Activated naive CD4-positive, alpha-beta T cell treated with anti-CD3 and anti-CD28 coated beads, Interleukin-2, amount 50 U/mL, for 24 hours (primary cell): ENCODE measurements at regions not wholly inside any gene's neighbourhood (a gene's known extent, or its start where the extent isn't known, plus 50 kb on each side); places are given as distances from the start of the nearest gene placed in this dataset.
"Not testable (repeated sequence)": the region's sequence is repeated elsewhere in the genome, so short reads cannot be mapped to it uniquely, and the experiment has no call there.

Source experiments
- H3K27ac Mint-ChIP-seq: one replicate; pipeline ENCODE4 v1.8.0; 2021; ENCODE audit warnings: mild to moderate bottlenecking, mixed read lengths
- H3K27me3 Mint-ChIP-seq: one replicate; pipeline ENCODE4 v1.8.0; 2021; ENCODE audit warnings: mixed read lengths
- H3K36me3 Mint-ChIP-seq: one replicate; pipeline ENCODE4 v1.8.0; 2021; ENCODE audit warnings: mixed read lengths
- H3K4me1 Mint-ChIP-seq: one replicate; pipeline ENCODE4 v1.8.0; 2021; ENCODE audit warnings: mixed read lengths
- H3K4me3 Mint-ChIP-seq: one replicate; pipeline ENCODE4 v1.8.0; 2021; ENCODE audit warnings: mild to moderate bottlenecking, mixed read lengths
- H3K9me3 Mint-ChIP-seq: one replicate; pipeline ENCODE4 v1.8.0; 2021; ENCODE audit warnings: mixed read lengths

GRCh38 chr7:140283472-140283871 is 106.7 kb upstream of the KDM7A start:
- no peaks in the 10 kb centered on the region for H3K9me3 Mint-ChIP-seq
- H3K4me3 Mint-ChIP-seq, result no peak overlapping the region
- no peaks in the 10 kb centered on the region for H3K27me3 Mint-ChIP-seq
- no peaks in the 10 kb centered on the region for H3K4me1 Mint-ChIP-seq
- no peak overlapping the region for H3K27ac Mint-ChIP-seq
- no peaks in the 10 kb centered on the region for H3K36me3 Mint-ChIP-seq

- Mint-ChIP-seq H3K36me3 (no peaks in the 10 kb centered on the region), H3K4me1 (no peaks in the 10 kb centered on the region), H3K4me3 (no peak overlapping the region), H3K27ac (no peak overlapping the region), H3K27me3 (no peaks in the 10 kb centered on the region), H3K9me3 (no peaks in the 10 kb centered on the region)
These were observed 105.2 kb upstream of the KDM7A start for GRCh38 chr7:140281960-140282359.

GRCh38 chr7:140281255-140281654 is 104.5 kb upstream of the KDM7A start:
- Mint-ChIP-seq H3K4me3 (no peak overlapping the region), H3K9me3 (no peaks in the 10 kb centered on the region), H3K27me3 (no peaks in the 10 kb centered on the region), H3K27ac (no peak overlapping the region), H3K4me1 (no peaks in the 10 kb centered on the region), H3K36me3 (no peaks in the 10 kb centered on the region)

DNA sequence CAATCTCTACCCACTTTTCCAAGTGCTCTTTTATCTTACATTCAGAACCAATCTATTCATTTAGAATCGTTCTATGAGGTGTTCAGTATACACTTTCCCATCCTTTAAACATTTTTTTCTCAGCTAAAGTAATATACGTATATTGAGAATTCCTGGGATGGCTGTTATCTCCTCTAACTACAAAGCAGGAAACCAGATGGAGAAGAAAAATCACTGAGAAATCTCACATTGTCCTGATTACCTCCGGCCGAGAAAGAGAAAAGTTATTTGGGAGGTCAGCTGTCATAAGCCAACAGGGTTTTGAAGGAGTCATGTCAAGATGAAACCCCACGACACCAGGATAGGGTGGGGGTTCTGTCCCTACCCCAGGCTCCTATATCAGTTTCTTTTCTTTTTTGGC is 99.2 kb upstream of the KDM7A start:
- H3K4me1 Mint-ChIP-seq, result no peaks in the 10 kb centered on the region
- no peak overlapping the region for H3K27ac Mint-ChIP-seq
- no peaks in the 10 kb centered on the region for H3K27me3 Mint-ChIP-seq
- no peaks in the 10 kb centered on the region for H3K9me3 Mint-ChIP-seq
- H3K4me3 Mint-ChIP-seq, result no peak overlapping the region
- H3K36me3 Mint-ChIP-seq, result no peaks in the 10 kb centered on the region

DNA sequence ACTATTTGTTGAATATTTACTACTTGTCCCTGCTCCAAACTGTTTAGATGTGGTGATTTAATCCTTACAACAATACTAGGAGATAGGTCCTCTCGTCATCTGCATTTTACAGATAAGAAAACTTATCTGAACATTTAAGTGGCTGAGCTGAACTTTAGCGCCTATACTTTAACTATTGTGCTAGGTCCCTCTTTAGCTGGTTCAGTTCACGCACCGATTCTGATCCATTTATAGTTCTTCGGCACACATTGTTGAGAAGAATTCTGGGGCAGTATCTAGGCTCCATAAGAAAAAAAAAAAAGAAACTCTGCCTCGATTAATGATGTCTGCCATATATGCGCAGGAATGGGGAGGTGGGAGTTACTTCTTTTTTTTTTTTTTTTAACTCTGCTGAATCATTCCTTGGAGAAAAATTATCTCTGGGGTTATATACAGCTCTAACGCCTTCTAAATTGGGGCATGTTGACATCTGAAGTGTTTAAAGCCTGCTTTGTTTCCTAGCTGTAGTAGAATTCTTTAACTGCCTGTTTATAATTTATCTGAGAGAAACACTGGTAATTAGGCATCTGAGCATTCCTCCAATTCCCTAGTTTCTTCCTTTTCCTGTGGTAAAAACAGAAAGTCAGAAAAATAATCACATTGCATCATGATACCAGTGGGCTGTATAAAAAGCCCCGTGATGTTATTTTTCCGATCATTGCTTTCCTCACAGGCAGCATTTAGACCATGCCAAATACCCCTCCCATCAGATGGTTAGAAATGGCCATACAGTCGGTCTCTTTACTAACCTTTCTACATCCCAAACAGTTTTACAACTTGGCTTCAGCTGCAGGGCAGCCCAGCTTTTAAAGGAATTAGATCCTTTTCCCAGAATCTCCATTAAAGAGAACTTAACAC is 98.5 kb upstream of the KDM7A start:
- Mint-ChIP-seq H3K9me3 (no peaks in the 10 kb centered on the region), H3K27me3 (no peaks in the 10 kb centered on the region), H3K4me1 (no peaks in the 10 kb centered on the region), H3K27ac (no peak overlapping the region), H3K4me3 (no peak overlapping the region), H3K36me3 (no peaks in the 10 kb centered on the region)

DNA sequence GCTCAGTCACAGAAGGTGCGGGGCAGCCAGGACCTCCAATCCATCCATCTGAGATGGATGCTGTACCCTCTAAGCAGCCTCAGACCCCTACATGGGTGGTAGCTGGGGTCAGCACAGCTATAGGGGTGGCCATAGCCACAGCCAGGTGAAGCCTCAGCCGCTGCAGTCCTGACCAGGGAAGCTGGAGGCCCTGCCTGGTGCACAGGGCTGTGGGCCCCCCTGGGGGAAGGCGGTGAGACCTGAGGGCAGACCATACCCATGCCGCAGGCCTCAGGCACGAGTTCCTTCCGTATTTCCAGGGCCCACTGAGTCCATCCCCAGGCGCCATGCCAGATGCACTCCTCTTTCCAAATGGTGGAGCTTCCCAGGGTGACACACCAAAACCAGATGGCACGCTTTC is 96.6 kb upstream of the KDM7A start:
- Mint-ChIP-seq H3K36me3 (no peaks in the 10 kb centered on the region), H3K27ac (peak overlapping the region; percentile 35), H3K9me3 (no peaks in the 10 kb centered on the region), H3K4me1 (peaks cover 10% of the 10 kb centered on the region), H3K4me3 (no peak overlapping the region), H3K27me3 (no peaks in the 10 kb centered on the region)

- not testable (repeated sequence) for H3K9me3 Mint-ChIP-seq, H3K36me3 Mint-ChIP-seq, H3K27ac Mint-ChIP-seq, H3K27me3 Mint-ChIP-seq, H3K4me3 Mint-ChIP-seq
- peaks cover 20% of the 10 kb centered on the region for H3K4me1 Mint-ChIP-seq
These were observed 94.8 kb upstream of the KDM7A start for GRCh38 chr7:140271643-140271968.

DNA sequence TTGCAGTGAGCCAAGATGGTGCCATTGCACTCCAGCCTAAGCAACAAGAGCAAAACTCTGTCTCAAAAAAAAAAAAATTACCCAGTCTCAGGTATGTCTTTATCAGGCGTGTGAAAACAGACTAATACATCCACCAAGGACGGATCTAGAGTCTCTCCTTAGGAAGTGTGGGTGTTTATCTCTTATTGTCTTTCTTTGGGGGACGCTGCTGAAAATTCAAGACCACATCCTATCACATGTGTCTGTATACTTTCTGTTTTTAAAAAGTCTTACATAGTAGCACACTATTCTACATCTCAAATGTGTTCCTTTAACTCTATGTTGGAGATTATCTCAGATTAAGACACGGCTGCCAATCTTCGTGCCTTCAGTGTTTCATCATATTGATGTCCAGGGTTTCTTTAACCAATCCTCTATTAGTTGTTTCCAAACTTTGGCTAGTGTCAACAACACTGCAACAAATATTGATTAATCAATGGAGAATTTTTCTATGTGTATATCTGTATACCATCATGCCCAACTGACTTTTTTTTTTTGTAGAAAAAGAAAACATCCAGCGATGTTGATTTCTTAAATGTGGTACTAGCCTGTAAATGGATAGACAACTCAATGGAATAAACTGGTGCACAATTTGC is 92.3 kb upstream of the KDM7A start:
- Mint-ChIP-seq H3K4me3 (peak overlapping the region; percentile 43), H3K27ac (peak overlapping the region; percentile 78), H3K4me1 (peaks cover 24% of the 10 kb centered on the region)

DNA sequence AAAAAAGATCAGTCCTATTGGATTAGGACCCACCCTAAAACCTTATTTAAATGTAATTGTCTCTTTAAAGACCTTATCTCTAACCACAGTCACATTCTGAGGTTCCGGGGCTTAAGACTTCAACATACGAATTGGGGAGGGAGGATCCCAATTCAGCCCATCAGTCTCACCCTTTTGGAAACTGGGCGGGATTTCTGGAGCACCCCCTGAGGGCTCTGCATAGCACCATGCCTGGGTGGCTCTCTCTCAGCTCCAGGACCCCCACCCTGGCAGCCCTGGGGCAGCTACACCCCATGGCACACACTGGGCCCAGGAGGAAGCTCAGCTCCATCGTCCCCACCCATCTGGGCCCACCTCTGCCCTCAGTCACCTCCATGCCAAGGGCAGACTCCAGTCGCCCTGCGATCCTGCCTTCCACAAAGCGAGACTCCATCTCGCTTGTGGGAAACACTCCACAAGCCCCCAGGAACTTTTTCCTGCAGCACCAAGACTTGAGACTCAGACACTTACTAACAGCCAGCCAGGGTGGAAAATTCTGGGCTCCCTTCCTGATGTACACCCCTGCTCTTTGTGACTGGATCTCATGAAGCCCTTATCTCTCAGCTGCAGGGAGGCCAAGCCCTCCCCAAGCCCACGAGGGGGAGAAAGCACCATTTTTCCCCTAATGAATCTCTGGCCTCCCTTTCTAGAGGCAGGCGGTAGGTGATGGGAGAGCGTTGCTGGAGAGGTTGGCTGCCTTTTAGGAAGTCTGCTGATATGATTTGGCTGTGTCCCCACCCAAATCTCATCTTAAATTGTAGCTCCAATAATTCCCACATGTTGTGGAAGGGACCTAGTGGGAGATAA is 90.8 kb upstream of the KDM7A start:
- Mint-ChIP-seq H3K4me1 (peaks cover 37% of the 10 kb centered on the region), H3K9me3 (no peaks in the 10 kb centered on the region), H3K36me3 (no peaks in the 10 kb centered on the region), H3K4me3 (no peak overlapping the region), H3K27me3 (no peaks in the 10 kb centered on the region), H3K27ac (no peak overlapping the region)

More for the DNA sequence above, 92.3 kb upstream of the KDM7A start:
- H3K9me3 Mint-ChIP-seq, result no peaks in the 10 kb centered on the region
- no peaks in the 10 kb centered on the region for H3K36me3 Mint-ChIP-seq
- H3K27me3 Mint-ChIP-seq, result no peaks in the 10 kb centered on the region

GRCh38 chr7:140263277-140263676 is 86.5 kb upstream of the KDM7A start:
- Mint-ChIP-seq H3K4me1 (peaks cover 59% of the 10 kb centered on the region), H3K27ac (peak overlapping the region; percentile 69), H3K36me3 (no peaks in the 10 kb centered on the region), H3K9me3 (no peaks in the 10 kb centered on the region), H3K4me3 (peak overlapping the region; percentile 51), H3K27me3 (no peaks in the 10 kb centered on the region)

DNA sequence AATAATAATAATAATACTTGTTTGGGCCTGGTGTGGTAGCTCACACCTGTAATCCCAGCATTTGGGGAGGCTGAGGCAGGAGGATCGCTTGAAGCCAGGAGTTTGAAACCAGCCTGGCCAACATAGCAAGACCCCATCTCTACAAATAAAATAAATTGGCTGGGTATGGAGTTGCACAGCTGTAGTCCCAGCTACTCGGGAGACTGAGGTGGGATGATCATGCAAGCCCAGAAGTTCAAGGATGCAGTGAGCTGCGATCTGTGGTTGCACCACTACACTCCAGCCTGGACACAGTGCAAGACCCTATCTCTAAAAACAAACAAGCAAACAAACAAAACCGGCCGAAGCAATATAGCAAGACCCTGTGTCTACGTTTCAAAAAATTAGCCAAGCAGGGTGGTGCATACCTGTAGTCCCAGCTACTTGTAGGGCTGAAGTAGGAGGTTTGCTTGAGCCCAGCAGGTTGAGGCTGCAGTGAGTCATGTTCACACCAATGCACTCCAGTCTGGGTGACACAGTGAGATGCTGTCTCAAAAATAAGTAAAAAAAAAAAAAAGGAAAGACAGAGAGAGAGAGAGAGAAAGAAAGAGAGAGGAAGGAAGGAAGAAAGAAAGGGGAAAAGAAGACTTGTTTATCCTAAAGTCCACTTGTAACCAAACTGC is 85.6 kb upstream of the KDM7A start:
- peaks cover 53% of the 10 kb centered on the region for H3K4me1 Mint-ChIP-seq
- no peaks in the 10 kb centered on the region for H3K27me3 Mint-ChIP-seq
- H3K36me3 Mint-ChIP-seq, result no peaks in the 10 kb centered on the region
- H3K9me3 Mint-ChIP-seq, result peaks cover under 1% of the 10 kb centered on the region
- peak overlapping the region; percentile 73 for H3K4me3 Mint-ChIP-seq
- H3K27ac Mint-ChIP-seq, result peak overlapping the region; percentile 94

- Mint-ChIP-seq H3K9me3 (peaks cover 4% of the 10 kb centered on the region), H3K4me1 (peaks cover 49% of the 10 kb centered on the region), H3K27me3 (no peaks in the 10 kb centered on the region), H3K4me3 (no peak overlapping the region), H3K36me3 (peaks cover 2% of the 10 kb centered on the region), H3K27ac (no peak overlapping the region)
These were observed 84.7 kb upstream of the KDM7A start for GRCh38 chr7:140261522-140261921.

DNA sequence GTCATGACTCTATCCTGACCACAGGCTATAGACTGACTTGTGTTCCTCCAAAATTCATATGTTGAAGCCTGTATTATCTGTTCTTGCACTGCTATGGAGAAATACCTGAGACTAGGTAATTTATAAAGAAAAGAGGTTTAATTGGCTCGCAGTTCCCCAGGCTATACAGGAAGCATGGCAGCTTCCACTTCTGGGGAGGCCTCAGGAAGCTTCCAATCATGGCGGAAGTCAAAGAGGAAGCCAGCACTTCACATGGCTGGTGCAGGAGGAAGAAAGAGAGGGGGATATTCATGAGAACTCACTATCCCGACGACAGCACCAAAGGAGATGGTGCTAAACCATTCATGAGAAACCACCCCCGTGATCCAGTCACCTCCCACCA is 84.3 kb upstream of the KDM7A start:
- Mint-ChIP-seq H3K4me3 (no peak overlapping the region), H3K27ac (no peak overlapping the region), H3K36me3 (peaks cover 2% of the 10 kb centered on the region), H3K27me3 (no peaks in the 10 kb centered on the region), H3K4me1 (peaks cover 49% of the 10 kb centered on the region), H3K9me3 (peaks cover 4% of the 10 kb centered on the region)

- Mint-ChIP-seq H3K9me3 (peaks cover 4% of the 10 kb centered on the region), H3K27me3 (no peaks in the 10 kb centered on the region), H3K36me3 (peaks cover 2% of the 10 kb centered on the region), H3K4me3 (no peak overlapping the region), H3K27ac (no peak overlapping the region), H3K4me1 (peaks cover 49% of the 10 kb centered on the region)
These were observed 83.7 kb upstream of the KDM7A start for GRCh38 chr7:140260352-140261104.

GRCh38 chr7:140257278-140257677 is 80.5 kb upstream of the KDM7A start:
- not testable (repeated sequence) for H3K27ac Mint-ChIP-seq, H3K4me3 Mint-ChIP-seq, H3K27me3 Mint-ChIP-seq, H3K9me3 Mint-ChIP-seq, H3K36me3 Mint-ChIP-seq
- peaks cover 43% of the 10 kb centered on the region for H3K4me1 Mint-ChIP-seq
